ENCODE measurements at regions not wholly inside any gene's neighbourhood (a gene's known extent, or its start where the extent isn't known, plus 50 kb on each side); places are given as distances from the start of the nearest gene placed in this dataset.

- TF ChIP-seq, protein P1, sequence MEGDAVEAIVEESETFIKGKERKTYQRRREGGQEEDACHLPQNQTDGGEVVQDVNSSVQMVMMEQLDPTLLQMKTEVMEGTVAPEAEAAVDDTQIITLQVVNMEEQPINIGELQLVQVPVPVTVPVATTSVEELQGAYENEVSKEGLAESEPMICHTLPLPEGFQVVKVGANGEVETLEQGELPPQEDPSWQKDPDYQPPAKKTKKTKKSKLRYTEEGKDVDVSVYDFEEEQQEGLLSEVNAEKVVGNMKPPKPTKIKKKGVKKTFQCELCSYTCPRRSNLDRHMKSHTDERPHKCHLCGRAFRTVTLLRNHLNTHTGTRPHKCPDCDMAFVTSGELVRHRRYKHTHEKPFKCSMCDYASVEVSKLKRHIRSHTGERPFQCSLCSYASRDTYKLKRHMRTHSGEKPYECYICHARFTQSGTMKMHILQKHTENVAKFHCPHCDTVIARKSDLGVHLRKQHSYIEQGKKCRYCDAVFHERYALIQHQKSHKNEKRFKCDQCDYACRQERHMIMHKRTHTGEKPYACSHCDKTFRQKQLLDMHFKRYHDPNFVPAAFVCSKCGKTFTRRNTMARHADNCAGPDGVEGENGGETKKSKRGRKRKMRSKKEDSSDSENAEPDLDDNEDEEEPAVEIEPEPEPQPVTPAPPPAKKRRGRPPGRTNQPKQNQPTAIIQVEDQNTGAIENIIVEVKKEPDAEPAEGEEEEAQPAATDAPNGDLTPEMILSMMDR (IDR thresholded peaks at IDR 0.05): no peak
- TF ChIP-seq POLR2A (IDR thresholded peaks at IDR 0.05): no peak
These were observed 59.2 kb upstream of the C15orf39 start for GRCh38 chr15:75142499-75142898.
